G401 (cell line): ENCODE measurements at regions not wholly inside any gene's neighbourhood (a gene's known extent, or its start where the extent isn't known, plus 50 kb on each side); places are given as distances from the start of the nearest gene placed in this dataset.
A peak's percentile ranks its signal among the peaks of the same experiment; 100 is the strongest.
"Not testable (repeated sequence)": the region's sequence is repeated elsewhere in the genome, so short reads cannot be mapped to it uniquely, and the experiment has no call there.

Source experiments
- DNase-seq: peaks from one replicate; pipeline ENCODE4 v3.0.0-alpha.2; 2015; ENCODE audit warnings: low spot score
- in situ Hi-C: cut with HindIII; loops from 2 replicates; pipeline ENCODE4 v1.10.0; 2016; ENCODE audit warnings: low sequenced_read_pairs, mixed read lengths

- no peak for DNase-seq
- in situ Hi-C loops: no loop called here
These were observed 73.4 kb upstream of the FOXN3 start for GRCh38 chr14:89490466-89490865.

- in situ Hi-C loops: no loop called here
- DNase-seq: peak; percentile 85
These were observed 72.9 kb upstream of the FOXN3 start for GRCh38 chr14:89489761-89490437.

- no peak for DNase-seq
- in situ Hi-C loops: no loop called here
These were observed 69.9 kb upstream of the FOXN3 start for GRCh38 chr14:89486961-89487360.

GRCh38 chr14:89486505-89486904, 69.5 kb upstream of the FOXN3 start:
- DNase-seq: no peak
- in situ Hi-C loops: no loop called here

- no peak for DNase-seq
- in situ Hi-C loops: no loop called here
These were observed 68.2 kb upstream of the FOXN3 start for GRCh38 chr14:89485264-89485663.

- no peak for DNase-seq
- in situ Hi-C loops: no loop called here
These were observed 67.2 kb upstream of the FOXN3 start for GRCh38 chr14:89484051-89484844.

- no peak for DNase-seq
- in situ Hi-C loops: no loop called here
These were observed 64.2 kb upstream of the FOXN3 start for GRCh38 chr14:89481196-89481595.

- no peak for DNase-seq
- in situ Hi-C loops: no loop called here
These were observed 63.2 kb upstream of the FOXN3 start for GRCh38 chr14:89480278-89480677.

- no peak for DNase-seq
- in situ Hi-C loops: no loop called here
These were observed 62.8 kb upstream of the FOXN3 start for GRCh38 chr14:89479802-89480201.

GRCh38 chr14:89477391-89477790, 60.4 kb upstream of the FOXN3 start:
- in situ Hi-C loops: no loop called here
- DNase-seq: no peak

GRCh38 chr14:89476354-89476896, 59.4 kb upstream of the FOXN3 start:
- in situ Hi-C loops: no loop called here
- no peak for DNase-seq

- in situ Hi-C loops: no loop called here
- DNase-seq: no peak
These were observed 57.4 kb upstream of the FOXN3 start for GRCh38 chr14:89474464-89474863.

GRCh38 chr14:89473989-89474388, 57.0 kb upstream of the FOXN3 start:
- no peak for DNase-seq
- in situ Hi-C loops: no loop called here

GRCh38 chr14:89473569-89473968, 56.5 kb upstream of the FOXN3 start:
- in situ Hi-C loops: no loop called here

GRCh38 chr14:89470401-89470800, 53.4 kb upstream of the FOXN3 start:
- in situ Hi-C loops: no loop called here
- DNase-seq: no peak

More at GRCh38 chr14:89473569-89473968, 56.5 kb upstream of the FOXN3 start:
- DNase-seq: no peak

GRCh38 chr14:89469210-89470198, 52.5 kb upstream of the FOXN3 start:
- peak; percentile 58 for DNase-seq
- in situ Hi-C loops: no loop called here

- in situ Hi-C loops: no loop called here
- no peak for DNase-seq
These were observed 51.5 kb upstream of the FOXN3 start for GRCh38 chr14:89468566-89468965.

- DNase-seq: not testable (repeated sequence)
These were observed 51.0 kb upstream of the FOXN3 start for GRCh38 chr14:89468030-89468429.

GRCh38 chr14:89466944-89467343, 49.9 kb upstream of the FOXN3 start:
- no peak for DNase-seq
- in situ Hi-C loops: no loop called here

More at GRCh38 chr14:89468030-89468429, 51.0 kb upstream of the FOXN3 start:
- in situ Hi-C loops: not testable (repeated sequence)
